K562 (cell line): ENCODE measurements at regions not wholly inside any gene's neighbourhood (a gene's known extent, or its start where the extent isn't known, plus 50 kb on each side); places are given as distances from the start of the nearest gene placed in this dataset.
A peak's percentile ranks its signal among the peaks of the same experiment; 100 is the strongest.

Experiments used
- ADNP ChIP-seq: fragments of 200-800 bp; sonication (Bioruptor generic); IDR thresholded peaks from 2 replicates; pipeline ENCODE4 v1.6.1; 2016; ENCODE audit warnings: missing genetic modification characterization, missing compliant biosample characterization
- CHD2 ChIP-seq: IDR thresholded peaks from 2 replicates; pipeline ENCODE4 v1.6.1; 2011; ENCODE audit warnings: low read depth, low read length
- CHD4 ChIP-seq: fragments of 200-600 bp; sonication (generic); IDR thresholded peaks from 3 replicates; pipeline ENCODE4 v1.6.1; 2012; ENCODE audit warnings: low read depth, mild to moderate bottlenecking, mixed read lengths, low read length, inconsistent platforms; ENCODE audit not compliant: insufficient read depth, insufficient replicate concordance, poor library complexity, severe bottlenecking
- EP300 ChIP-seq: IDR thresholded peaks from 2 replicates; pipeline ENCODE4 v1.6.1; 2012; ENCODE audit warnings: low read length, improper control_type of control experiment
- FOXP1 ChIP-seq: sonication (generic); formaldehyde crosslinking; IDR thresholded peaks from 2 replicates; pipeline ENCODE4 v1.8.0; 2022; ENCODE audit warnings: mild to moderate bottlenecking, missing genetic modification reagents
- GABPA ChIP-seq: fragments of 200-800 bp; sonication (Bioruptor generic); conservative IDR thresholded peaks from 2 replicates; pipeline ENCODE4 v1.6.1; 2016; ENCODE audit warnings: low read depth, missing genetic modification characterization, missing compliant biosample characterization
- HIVEP1 ChIP-seq: fragments of 250-450 bp; sonication (Bioruptor Pico); IDR thresholded peaks from 2 replicates; pipeline ENCODE4 v1.4.0; 2020; ENCODE audit warnings: mild to moderate bottlenecking
- MTA3 ChIP-seq: fragments of 450-650 bp; formaldehyde crosslinking; IDR thresholded peaks from 2 replicates; pipeline ENCODE4 v1.6.1; 2017; ENCODE audit warnings: mild to moderate bottlenecking, borderline replicate concordance
- NCOA6 ChIP-seq: fragments of 450-650 bp; IDR thresholded peaks from 2 replicates; pipeline ENCODE4 v1.6.1; 2017; ENCODE audit warnings: mild to moderate bottlenecking
- PML ChIP-seq: IDR thresholded peaks from 2 replicates; pipeline ENCODE4 v1.6.1; 2012; ENCODE audit warnings: low read length, inconsistent platforms
- POLR2AphosphoS5 ChIP-seq: IDR thresholded peaks from 2 replicates; pipeline ENCODE4 v1.6.1; 2011; ENCODE audit warnings: mild to moderate bottlenecking, low read depth, low read length, moderate library complexity; ENCODE audit not compliant: control insufficient read depth, insufficient read depth
- RBBP5 ChIP-seq: fragments of 200-600 bp; sonication (generic); IDR thresholded peaks from 2 replicates; pipeline ENCODE4 v1.6.1; 2012; ENCODE audit warnings: borderline replicate concordance, mild to moderate bottlenecking, low read length, control low read depth, inconsistent platforms; ENCODE audit not compliant: insufficient read depth, poor library complexity, severe bottlenecking
- RREB1 ChIP-seq: fragments of 250-450 bp; sonication (Bioruptor Pico); IDR thresholded peaks from 2 replicates; pipeline ENCODE4 v1.4.0; 2020
- SOX6 ChIP-seq: fragments of 450-650 bp; IDR thresholded peaks from 2 replicates; pipeline ENCODE4 v1.6.1; 2014; ENCODE audit warnings: mild to moderate bottlenecking
- STAT5B ChIP-seq: fragments of 250-450 bp; sonication (Bioruptor Pico); IDR thresholded peaks from 2 replicates; pipeline ENCODE4 v1.8.0; 2021; ENCODE audit warnings: mild to moderate bottlenecking, inconsistent platforms
- TAF9B ChIP-seq: fragments of 450-650 bp; IDR thresholded peaks from 2 replicates; pipeline ENCODE4 v1.6.1; 2018; ENCODE audit warnings: mild to moderate bottlenecking; ENCODE audit not compliant: partially characterized antibody
- TEAD4 ChIP-seq, 2 experiments: sonication (generic) in 1 of 2; formaldehyde crosslinking in 1 of 2; IDR thresholded peaks; 2 replicates each; pipeline versions ENCODE4 v1.6.1 to v1.8.0; 2012 to 2022; ENCODE audit warnings: borderline replicate concordance in 1 of 2, inconsistent platforms in 1 of 2, low read length in 1 of 2, mild to moderate bottlenecking in 1 of 2, missing genetic modification reagents in 1 of 2
- THRB ChIP-seq: fragments of 450-650 bp; formaldehyde crosslinking; conservative IDR thresholded peaks from 2 replicates; pipeline ENCODE4 v1.4.0; 2022; ENCODE audit warnings: mild to moderate bottlenecking, missing genetic modification characterization
- TF ChIP-seq, protein P1 (sequence below): sonication (generic); formaldehyde crosslinking; IDR thresholded peaks from 2 replicates; pipeline ENCODE4 v1.8.0; 2022; ENCODE audit warnings: mild to moderate bottlenecking, low read depth, missing genetic modification reagents

- TF ChIP-seq TAF9B (no peak), FOXP1 (CRISPR knock-in tag) (0 out of 2 replicates have a peak, but pooled peaks have one; percentile 49), ADNP (tag) (peak; percentile 86), PML (0 out of 2 replicates have a peak, but pooled peaks have one; percentile 25), TEAD4 (IDR thresholded peaks at IDR 0.05; ENCODE audit: low read length) (peak; percentile 75), TEAD4 (CRISPR knock-in tag; IDR thresholded peaks at IDR 0.05; ENCODE audit: borderline replicate concordance) (no peak), POLR2AphosphoS5 (no peak), CHD4 (no peak), STAT5B (CRISPR knock-in tag) (no peak), GABPA (tag) (peak; percentile 32), CHD2 (peak; percentile 44; the same call in 1 of the 2 replicates), EP300 (peak; percentile 54; the same call in 1 of the 2 replicates), RREB1 (CRISPR knock-in tag) (no peak), RBBP5 (no peak), MTA3 (0 out of 2 replicates have a peak, but pooled peaks have one; percentile 33), HIVEP1 (CRISPR knock-in tag) (no peak), SOX6 (0 out of 2 replicates have a peak, but pooled peaks have one; percentile 12), THRB (CRISPR knock-in tag) (no peak), NCOA6 (peak; percentile 34; the same call in 1 of the 2 replicates)
- TF ChIP-seq, protein P1, sequence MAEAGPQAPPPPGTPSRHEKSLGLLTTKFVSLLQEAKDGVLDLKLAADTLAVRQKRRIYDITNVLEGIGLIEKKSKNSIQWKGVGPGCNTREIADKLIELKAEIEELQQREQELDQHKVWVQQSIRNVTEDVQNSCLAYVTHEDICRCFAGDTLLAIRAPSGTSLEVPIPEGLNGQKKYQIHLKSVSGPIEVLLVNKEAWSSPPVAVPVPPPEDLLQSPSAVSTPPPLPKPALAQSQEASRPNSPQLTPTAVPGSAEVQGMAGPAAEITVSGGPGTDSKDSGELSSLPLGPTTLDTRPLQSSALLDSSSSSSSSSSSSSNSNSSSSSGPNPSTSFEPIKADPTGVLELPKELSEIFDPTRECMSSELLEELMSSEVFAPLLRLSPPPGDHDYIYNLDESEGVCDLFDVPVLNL (CRISPR knock-in tag) = no peak
These were observed 121.1 kb downstream of the TRIM27 start (continued) for GRCh38 chr6:28802417-28803336.
